H1 (cell line): ENCODE measurements at regions not wholly inside any gene's neighbourhood (a gene's known extent, or its start where the extent isn't known, plus 50 kb on each side); places are given as distances from the start of the nearest gene placed in this dataset.

ENCODE experiments used
- CTCF ChIA-PET: fragments of 300-600 bp; sonication (Branson Sonifier 250); formaldehyde crosslinking; loops from one replicate; lab custom pipeline; 2021; ENCODE audit not compliant: partially characterized antibody; lab: Charles Lee
- POLR2A ChIA-PET: fragments of 300-600 bp; sonication (Branson Sonifier 250); formaldehyde crosslinking; loops from one replicate; lab custom pipeline; 2021; ENCODE audit warnings: inconsistent platforms; ENCODE audit not compliant: partially characterized antibody; lab: Charles Lee
- DNase-seq, 2 experiments: peaks; one replicate each; pipeline versions ENCODE4 v3.0.0 to v3.0.0-alpha.2; 2010 to 2022; ENCODE audit warnings: low spot score in 2 of 2, low read depth in 1 of 2, mixed read lengths in 1 of 2
- FAIRE-seq: peaks from 2 replicates; lab custom pipeline; 2011; peaks lifted over from hg19 to GRCh38; lab: Jason Lieb, UNC
- H2AFZ ChIP-seq: 2 replicates; pipeline ENCODE4 v1.8.1; 2012; ENCODE audit warnings: low read length, inconsistent platforms
- H2AK5ac ChIP-seq: 2 replicates; pipeline ENCODE4 v1.6.1; 2013; ENCODE audit warnings: low read depth, low read length
- H2BK120ac ChIP-seq: replicated peaks from 2 replicates; pipeline ENCODE3; 2013; ENCODE audit warnings: low read depth, low read length, inconsistent platforms
- H2BK12ac ChIP-seq: 2 replicates; pipeline ENCODE4 v1.6.1; 2013; ENCODE audit warnings: low read depth, low read length
- H2BK15ac ChIP-seq: 2 replicates; pipeline ENCODE4 v1.6.1; 2013; ENCODE audit warnings: low read length
- H2BK20ac ChIP-seq: 2 replicates; pipeline ENCODE4 v1.6.1; 2013; ENCODE audit warnings: low read length
- H2BK5ac ChIP-seq: 2 replicates; pipeline ENCODE4 v1.6.1; 2013; ENCODE audit warnings: low read depth, low read length
- H3K14ac ChIP-seq: 2 replicates; pipeline ENCODE4 v1.6.1; 2013; ENCODE audit warnings: inconsistent platforms; ENCODE audit not compliant: insufficient read length
- H3K18ac ChIP-seq: 2 replicates; pipeline ENCODE4 v1.6.1; 2013; ENCODE audit warnings: low read length; ENCODE audit errors: extremely low read depth
- H3K23ac ChIP-seq: 2 replicates; pipeline ENCODE4 v1.6.1; 2013; ENCODE audit warnings: inconsistent platforms; ENCODE audit not compliant: insufficient read length
- H3K23me2 ChIP-seq: 2 replicates; pipeline ENCODE4 v1.6.1; 2013; ENCODE audit warnings: low read depth, low read length
- H3K27ac ChIP-seq: 2 replicates; pipeline ENCODE4 v1.6.1; 2011; ENCODE audit warnings: low read depth, low read length, inconsistent platforms
- H3K27me3 ChIP-seq, 4 experiments: replicated peaks in 1 of 4; 1 replicate in 1 of 4; 2 replicates in 3 of 4; pipeline versions ENCODE4 v1.6.1 to v1.8.1; 2011 to 2013; ENCODE audit warnings: low read length in 3 of 4, mild to moderate bottlenecking in 3 of 4, inconsistent platforms in 2 of 4, mixed read lengths in 2 of 4, moderate library complexity in 1 of 4; ENCODE audit not compliant: control insufficient read depth in 3 of 4, insufficient read depth in 3 of 4; ENCODE audit errors: extremely low read depth in 1 of 4
- H3K36me3 ChIP-seq, 4 experiments: 2 replicates each; pipeline versions ENCODE4 v1.6.1 to v1.8.1; 2011 to 2013; ENCODE audit warnings: mild to moderate bottlenecking in 4 of 4, low read length in 3 of 4, moderate library complexity in 2 of 4, control low read depth in 1 of 4, inconsistent platforms in 1 of 4; ENCODE audit not compliant: insufficient read depth in 4 of 4, control insufficient read depth in 2 of 4
- H3K4ac ChIP-seq: replicated peaks from 2 replicates; pipeline ENCODE3; 2013; ENCODE audit warnings: low read length, low read depth, mixed read lengths, inconsistent platforms; ENCODE audit not compliant: insufficient read length
- H3K4me1 ChIP-seq, 4 experiments: replicated peaks in 1 of 4; 1 replicate in 1 of 4; 2 replicates in 3 of 4; pipeline versions ENCODE4 v1.6.1 to v1.8.1; 2011 to 2013; ENCODE audit warnings: low read length in 3 of 4, inconsistent platforms in 2 of 4, mixed read lengths in 1 of 4; ENCODE audit not compliant: insufficient read depth in 4 of 4, control insufficient read depth in 3 of 4
- H3K4me2 ChIP-seq, 2 experiments: 2 replicates each; pipeline versions ENCODE4 v1.6.1 to v1.8.1; 2011 to 2013; ENCODE audit warnings: low read depth in 2 of 2, low read length in 2 of 2, control low read depth in 1 of 2, inconsistent platforms in 1 of 2, mild to moderate bottlenecking in 1 of 2; ENCODE audit not compliant: insufficient read depth in 1 of 2
- H3K4me3 ChIP-seq, 4 experiments: fragments of 200-600, 300-600 bp in 1 of 4; sonication (generic), shearing (Covaris generic), sonication (Bioruptor Twin) in 1 of 4; 2 replicates each; pipeline versions ENCODE4 v1.5.1 to v1.8.1; 2011 to 2016; ENCODE audit warnings: low read length in 4 of 4, low read depth in 3 of 4, control low read depth in 2 of 4, inconsistent platforms in 2 of 4, mild to moderate bottlenecking in 2 of 4, mixed read lengths in 1 of 4, moderate library complexity in 1 of 4; ENCODE audit not compliant: insufficient read depth in 2 of 4; ENCODE audit errors: extremely low read depth in 1 of 4
- H3K56ac ChIP-seq: replicated peaks from 2 replicates; pipeline ENCODE3; 2013; ENCODE audit warnings: low read depth, mild to moderate bottlenecking, mixed read lengths, low read length, inconsistent platforms; ENCODE audit not compliant: insufficient read length
- H3K79me1 ChIP-seq: 2 replicates; pipeline ENCODE4 v1.6.1; 2013; ENCODE audit warnings: low read depth, low read length, control low read depth
- H3K79me2 ChIP-seq, 2 experiments: 2 replicates each; pipeline versions ENCODE4 v1.6.1 to v1.8.1; 2012 to 2013; ENCODE audit warnings: low read length in 2 of 2, mild to moderate bottlenecking in 2 of 2, inconsistent platforms in 1 of 2; ENCODE audit not compliant: insufficient read depth in 2 of 2, control insufficient read depth in 1 of 2
- H3K9ac ChIP-seq, 4 experiments: replicated peaks in 1 of 4; 1 replicate in 1 of 4; 2 replicates in 3 of 4; pipeline versions ENCODE4 v1.6.1 to v1.8.1; 2011 to 2013; ENCODE audit warnings: low read depth in 3 of 4, low read length in 3 of 4, control low read depth in 2 of 4, mild to moderate bottlenecking in 2 of 4, moderate library complexity in 2 of 4, inconsistent platforms in 1 of 4; ENCODE audit errors: extremely low read depth in 1 of 4
- H3K9me3 ChIP-seq, 2 experiments: 2 replicates each; pipeline versions ENCODE4 v1.6.1 to v1.8.1; 2012 to 2013; ENCODE audit warnings: mild to moderate bottlenecking in 2 of 2, moderate library complexity in 2 of 2, control low read depth in 1 of 2, inconsistent platforms in 1 of 2, low read depth in 1 of 2, low read length in 1 of 2, mixed read lengths in 1 of 2; ENCODE audit not compliant: insufficient read depth in 2 of 2
- H4K20me1 ChIP-seq, 2 experiments: replicated peaks in 1 of 2; 2 replicates each; pipeline versions ENCODE3 to v1.8.1; 2011 to 2013; ENCODE audit warnings: inconsistent platforms in 2 of 2, low read length in 2 of 2, mild to moderate bottlenecking in 1 of 2; ENCODE audit not compliant: insufficient read depth in 2 of 2, control insufficient read depth in 1 of 2
- H4K5ac ChIP-seq: 2 replicates; pipeline ENCODE4 v1.6.1; 2013; ENCODE audit warnings: low read length, low read depth, mixed read lengths, inconsistent platforms; ENCODE audit not compliant: insufficient read length
- H4K8ac ChIP-seq: 2 replicates; pipeline ENCODE4 v1.8.0; 2013; ENCODE audit warnings: mild to moderate bottlenecking, moderate library complexity, low read length, inconsistent platforms; ENCODE audit not compliant: insufficient read depth; ENCODE audit errors: extremely low read depth
- H4K91ac ChIP-seq: replicated peaks from 2 replicates; pipeline ENCODE3; 2013; ENCODE audit warnings: low read length, mixed read lengths, inconsistent platforms; ENCODE audit not compliant: insufficient read length
- ASH2L ChIP-seq: fragments of 200-600, 300-600 bp; sonication (generic); IDR thresholded peaks from one replicate; pipeline ENCODE4 v1.7.1; 2017; ENCODE audit warnings: low read length
- BCL11A ChIP-seq, 2 experiments: IDR thresholded peaks; one replicate each; pipeline ENCODE4 v1.6.1; 2011; ENCODE audit warnings: low read depth in 2 of 2, low read length in 2 of 2, mild to moderate bottlenecking in 2 of 2
- BRCA1 ChIP-seq: IDR thresholded peaks from 2 replicates; pipeline ENCODE4 v1.6.1; 2012; ENCODE audit warnings: low read depth, low read length, improper control_type of control experiment
- ZNF274 ChIP-seq: IDR thresholded peaks from 2 replicates; pipeline ENCODE4 v1.7.0; 2012; ENCODE audit warnings: low read length, borderline replicate concordance; ENCODE audit errors: extremely low read depth
- WGBS, 2 experiments: shearing (Covaris generic) in 1 of 2; methylation state at CpG; one replicate each; pipeline versions ENCODE4 v1.1.6 to v1.1.7; 2013 to 2015; ENCODE audit warnings: low lambda C conversion rate in 2 of 2, mixed read lengths in 2 of 2, inconsistent platforms in 1 of 2, low coverage in 1 of 2, missing lambda C conversion rate in 1 of 2; ENCODE audit not compliant: insufficient replicate concordance in 2 of 2, insufficient coverage in 1 of 2, insufficient read length in 1 of 2; ENCODE audit errors: extremely low coverage in 1 of 2, missing lambda C conversion rate in 1 of 2; 5-methylcytosine and 5-hydroxymethylcytosine counted together

- ChIA-PET POLR2A (no interaction called here), CTCF (no interaction called here)
- peaks cover 7 to 8% of the 10 kb centered on the region in 2 experiments; a peak in 3 of 4 replicates for H3K9me3 ChIP-seq
- no peak for DNase-seq
- no peak overlapping the region for H3K14ac ChIP-seq
- H4K8ac ChIP-seq = no peak overlapping the region
- FAIRE-seq = no peak
- H3K27me3 ChIP-seq = no peaks in the 10 kb centered on the region
- H3K4me3 ChIP-seq = no peak overlapping the region
- H3K4me1 ChIP-seq = no peaks in the 10 kb centered on the region
- no peak overlapping the region for H3K4ac ChIP-seq
- no peak overlapping the region for H3K27ac ChIP-seq
- no peak overlapping the region for H2BK120ac ChIP-seq
- WGBS, 2 experiments = 89% methylated on average over 2 of the region's 2 CpGs; no CpG with 5 or more reads in 1 of the 2 experiments
- H3K4me2 ChIP-seq = no peak overlapping the region
- no peak overlapping the region for H3K18ac ChIP-seq
- H2BK12ac ChIP-seq = no peak overlapping the region
- no peak overlapping the region for H4K91ac ChIP-seq
- no peaks in the 10 kb centered on the region for H3K79me2 ChIP-seq
- H3K9ac ChIP-seq = no peak overlapping the region
- TF ChIP-seq ASH2L (no peak), BRCA1 (no peak), BCL11A (IDR thresholded peaks at IDR 0.05; ENCODE audit: low read depth in 2 of 2, low read length in 2 of 2) (no peak), ZNF274 (no peak)
- no peaks in the 10 kb centered on the region for H4K20me1 ChIP-seq
- no peak overlapping the region for H2AK5ac ChIP-seq
- no peak overlapping the region for H2AFZ ChIP-seq
- no peak overlapping the region for H3K23ac ChIP-seq
- no peak overlapping the region for H3K56ac ChIP-seq
- no peaks in the 10 kb centered on the region for H3K79me1 ChIP-seq
- no peak overlapping the region for H2BK15ac ChIP-seq
- H2BK5ac ChIP-seq = no peak overlapping the region
- H2BK20ac ChIP-seq = no peak overlapping the region
- H3K36me3 ChIP-seq = no peaks in the 10 kb centered on the region
- no peaks in the 10 kb centered on the region for H3K23me2 ChIP-seq
- no peak overlapping the region for H4K5ac ChIP-seq
Observed at GRCh38 chr1:193774536-193775323, 588.3 kb upstream of the B3GALT2 start.
